Stimulated activated CD4-positive, alpha-beta T cell treated with anti-CD3 and anti-CD28 coated beads, TNF-alpha, amount 100 ng/mL, for 1 hour (primary cell): ENCODE measurements at regions not wholly inside any gene's neighbourhood (a gene's known extent, or its start where the extent isn't known, plus 50 kb on each side); places are given as distances from the start of the nearest gene placed in this dataset.

Experiments used
- DNase-seq, 3 donors: peaks; one replicate each; pipeline ENCODE4 v3.0.0-alpha.2; 2020; ENCODE audit warnings: low read depth in 3 of 3, low spot score in 1 of 3

GRCh38 chr2:211133766-211134165 is 577.4 kb downstream of the CPS1 start:
- no peak for DNase-seq

GRCh38 chr2:211138551-211138950 is 582.2 kb downstream of the CPS1 start:
- no peak for DNase-seq

GRCh38 chr2:211141646-211142045 is 585.2 kb downstream of the CPS1 start:
- no peak for DNase-seq

- DNase-seq: no peak
Observed at GRCh38 chr2:211144078-211144477, 587.7 kb downstream of the CPS1 start.

GRCh38 chr2:211144974-211145665 is 588.7 kb downstream of the CPS1 start:
- no peak for DNase-seq

GRCh38 chr2:211149731-211150130 is 593.3 kb downstream of the CPS1 start:
- DNase-seq: no peak

GRCh38 chr2:211157211-211157610 is 600.8 kb downstream of the CPS1 start:
- DNase-seq: no peak

GRCh38 chr2:211157856-211158463 is 601.6 kb downstream of the CPS1 start:
- DNase-seq: peak; percentile 5 to 51 (median 21)

- DNase-seq: no peak
Observed at GRCh38 chr2:211159972-211160371, 603.6 kb downstream of the CPS1 start.

GRCh38 chr2:211161236-211161635 is 604.8 kb downstream of the CPS1 start:
- no peak for DNase-seq

GRCh38 chr2:211162911-211163310 is 606.5 kb downstream of the CPS1 start:
- DNase-seq: no peak

GRCh38 chr2:211170843-211171242 is 614.4 kb downstream of the CPS1 start:
- no peak for DNase-seq

GRCh38 chr2:211174021-211174420 is 617.6 kb downstream of the CPS1 start:
- no peak for DNase-seq

GRCh38 chr2:211174631-211175030 is 618.2 kb downstream of the CPS1 start:
- DNase-seq: no peak

- DNase-seq: no peak
Observed at GRCh38 chr2:211175956-211176355, 619.6 kb downstream of the CPS1 start.

GRCh38 chr2:211176514-211177141 is 620.2 kb downstream of the CPS1 start:
- no peak for DNase-seq

- DNase-seq: no peak
Observed at GRCh38 chr2:211181626-211182025, 625.2 kb downstream of the CPS1 start.

GRCh38 chr2:211187602-211188001 is 631.2 kb downstream of the CPS1 start:
- DNase-seq: no peak

GRCh38 chr2:211203986-211204385 is 647.6 kb downstream of the CPS1 start:
- no peak for DNase-seq

- no peak for DNase-seq
Observed at GRCh38 chr2:211204456-211204855, 648.1 kb downstream of the CPS1 start.

- no peak for DNase-seq
Observed at GRCh38 chr2:211204902-211205301, 648.5 kb downstream of the CPS1 start.

GRCh38 chr2:211205358-211205757 is 649.0 kb downstream of the CPS1 start:
- DNase-seq: no peak

GRCh38 chr2:211205836-211206235 is 649.4 kb downstream of the CPS1 start:
- DNase-seq: no peak
